Lung (tissue), 11 donors: ENCODE measurements at regions not wholly inside any gene's neighbourhood (a gene's known extent, or its start where the extent isn't known, plus 50 kb on each side); places are given as distances from the start of the nearest gene placed in this dataset.

ENCODE experiments used
- ATAC-seq: fragments of 200-7000 bp; cut with Tn5 transposase; one replicate; pipeline ENCODE4 v1.9.1; 2020; ENCODE audit warnings: moderate number of reproducible peaks; ENCODE audit not compliant: insufficient read depth, low FRiP score
- DNase-seq, 3 donors: peaks; one replicate each; pipeline ENCODE4 v3.0.0-alpha.2; 2013 to 2017
- H3K27ac ChIP-seq, 2 donors: one replicate each; pipeline ENCODE4 v1.5.1; 2013; ENCODE audit warnings: mild to moderate bottlenecking in 2 of 2, moderate library complexity in 2 of 2, control low read depth in 1 of 2, inconsistent platforms in 1 of 2, low read depth in 1 of 2, low read length in 1 of 2
- H3K27me3 ChIP-seq, 3 donors: one replicate each; pipeline ENCODE4 v1.5.1; 2013; ENCODE audit warnings: low read length in 2 of 3; ENCODE audit not compliant: control insufficient read depth in 3 of 3, insufficient read depth in 3 of 3
- H3K36me3 ChIP-seq, 4 donors: one replicate each; pipeline ENCODE4 v1.5.1; 2013; ENCODE audit warnings: low read length in 4 of 4, mild to moderate bottlenecking in 1 of 4, moderate library complexity in 1 of 4; ENCODE audit not compliant: control insufficient read depth in 4 of 4, insufficient read depth in 4 of 4
- H3K4me1 ChIP-seq, 5 donors: one replicate each; pipeline ENCODE4 v1.5.1; 2013; ENCODE audit warnings: low read length in 5 of 5, mild to moderate bottlenecking in 2 of 5, moderate library complexity in 1 of 5; ENCODE audit not compliant: control insufficient read depth in 5 of 5, insufficient read depth in 5 of 5
- H3K4me3 ChIP-seq: one replicate; pipeline ENCODE4 v1.5.1; 2013; ENCODE audit warnings: mild to moderate bottlenecking, control low read depth, moderate library complexity
- H3K9ac ChIP-seq, 2 donors: one replicate each; pipeline ENCODE4 v1.5.1; 2013; ENCODE audit warnings: low read length in 2 of 2, control low read depth in 1 of 2; ENCODE audit not compliant: insufficient read depth in 1 of 2
- H3K9me3 ChIP-seq, 4 donors: one replicate each; pipeline ENCODE4 v1.5.1; 2013; ENCODE audit warnings: low read length in 3 of 4, mild to moderate bottlenecking in 1 of 4, moderate library complexity in 1 of 4; ENCODE audit not compliant: control insufficient read depth in 4 of 4, insufficient read depth in 3 of 4
- CTCF ChIP-seq: IDR thresholded peaks from 2 replicates; pipeline ENCODE4 v1.5.1; 2012; ENCODE audit warnings: mild to moderate bottlenecking; ENCODE audit errors: control extremely low read depth, extremely low read depth
- WGBS, 2 donors: extraction: QIAGEN DNeasy Blood & Tissue Kit; methylation state at CpG; one replicate each; pipeline ENCODE4 v1.1.7; 2013; 5-methylcytosine and 5-hydroxymethylcytosine counted together
- donor health status: control.
- donor health status: control.
- donor health status: Bipolar disorder and iron deficiency.
- donor health status: healthy.
- donor health status: DM: yes; HTN: yes; CAD: no.

GRCh38 chr1:36583980-36584782 lies 101.5 kb upstream of the CSF3R start:
- WGBS, 2 donors: 69 to 77% methylated on average over 21 of the region's 21 CpGs
- no peak for TF ChIP-seq CTCF
- Histone ChIP-seq H3K36me3 (no peaks in the 10 kb centered on the region), H3K27me3 (peaks cover 0 to 31% (median 7%) of the 10 kb centered on the region in 3 donors), H3K9me3 (no peaks in the 10 kb centered on the region), H3K27ac (no peak overlapping the region), H3K4me3 (no peak overlapping the region), H3K4me1 (no peaks in the 10 kb centered on the region), H3K9ac (no peak overlapping the region)
- ATAC-seq (no peak), DNase-seq (no peak)

DNA sequence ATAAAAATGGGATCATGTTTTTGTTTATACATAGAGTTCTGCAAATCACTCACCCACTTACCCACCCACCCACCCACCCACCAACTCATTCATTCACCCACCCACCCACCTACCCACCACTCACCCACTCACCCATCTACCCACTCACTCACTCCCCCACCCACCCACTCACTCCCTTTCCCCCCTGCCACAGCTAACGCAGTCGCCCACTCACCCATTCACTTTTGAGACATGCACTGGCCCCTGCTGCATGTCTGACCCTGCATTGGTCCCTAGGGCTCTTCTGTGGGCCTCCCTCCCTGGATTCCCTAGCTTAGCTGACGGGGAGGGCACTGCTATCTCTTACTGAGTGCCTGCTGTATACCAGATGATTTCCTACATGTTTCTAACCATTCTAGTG lies 100.4 kb upstream of the CSF3R start:
- Histone ChIP-seq H3K9me3 (no peaks in the 10 kb centered on the region), H3K4me3 (no peak overlapping the region), H3K9ac (no peak overlapping the region), H3K4me1 (no peaks in the 10 kb centered on the region), H3K27ac (no peak overlapping the region), H3K36me3 (no peaks in the 10 kb centered on the region), H3K27me3 (peaks cover 0 to 29% (median 5%) of the 10 kb centered on the region in 3 donors)
- 74 to 95% methylated on average over 3 of the region's 3 CpGs for WGBS, 2 donors
- DNase-seq (no peak), ATAC-seq (no peak)
- TF ChIP-seq CTCF: no peak

DNA sequence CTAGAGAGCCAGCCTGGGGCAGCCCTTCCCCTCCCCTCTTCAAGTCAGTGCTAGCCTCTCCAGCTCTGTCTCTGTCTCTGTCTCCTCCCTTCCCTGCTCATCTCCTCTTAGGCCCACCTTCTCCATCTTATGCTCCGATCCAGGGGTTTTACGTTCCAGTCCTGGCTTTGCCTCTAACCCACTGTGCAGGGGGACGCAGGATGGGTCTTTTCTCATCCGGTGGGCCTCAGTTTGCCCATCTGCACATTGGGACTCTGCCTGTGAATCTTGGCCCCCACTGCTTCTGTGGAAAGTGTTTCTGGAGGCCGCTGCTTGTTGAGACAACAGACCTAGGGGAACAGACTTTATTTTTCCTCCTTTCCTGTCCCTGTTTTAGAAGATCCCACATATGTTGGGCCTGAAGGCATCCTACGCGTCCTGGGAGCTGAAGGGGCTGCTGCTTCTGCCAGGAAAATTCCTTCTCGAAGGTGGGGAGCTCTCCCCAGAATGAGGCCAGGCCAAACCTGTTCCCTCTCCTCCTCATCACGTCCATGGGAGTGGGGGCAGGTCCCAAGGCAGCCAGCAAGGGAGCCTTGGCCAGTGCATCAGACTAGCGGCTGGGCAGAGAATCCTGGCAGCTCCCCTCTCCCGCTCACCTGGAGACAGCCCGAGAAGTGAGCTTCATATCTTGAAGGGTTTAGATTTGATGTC lies 99.5 kb upstream of the CSF3R start:
- peaks cover 0 to under 1% (median 0%) of the 10 kb centered on the region in 5 donors for H3K4me1 ChIP-seq
- no peaks in the 10 kb centered on the region for H3K36me3 ChIP-seq
- no peak for TF ChIP-seq CTCF
- H3K27me3 ChIP-seq: peaks cover 0 to 29% (median 0%) of the 10 kb centered on the region in 3 donors
- no peak overlapping the region for H3K9ac ChIP-seq
- no peak for DNase-seq
- ATAC-seq: no peak
- no peak overlapping the region for H3K27ac ChIP-seq
- 67 to 75% methylated on average over 12 of the region's 12 CpGs for WGBS, 2 donors
- no peak overlapping the region for H3K4me3 ChIP-seq
- H3K9me3 ChIP-seq: no peaks in the 10 kb centered on the region
